ENCODE measurements at regions not wholly inside any gene's neighbourhood (a gene's known extent, or its start where the extent isn't known, plus 50 kb on each side); places are given as distances from the start of the nearest gene placed in this dataset.

- H3K4me3 Mint-ChIP-seq, result no peak overlapping the region
- Histone ChIP-seq H3K9me3 (ENCODE audit: control insufficient read depth, low read depth, low read length) (no peaks in the 10 kb centered on the region), H2AK5ac (ENCODE audit: insufficient read length, low read length) (no peak overlapping the region), H2BK12ac (ENCODE audit: insufficient read length, low read depth, low read length) (no peak overlapping the region), H3T11ph (ENCODE audit: low read length) (no peak overlapping the region), H4K20me1 (ENCODE audit: control insufficient read depth, insufficient read depth, insufficient read length) (no peaks in the 10 kb centered on the region), H2BK5ac (ENCODE audit: insufficient read length, low read length) (no peak overlapping the region), H4K8ac (replicated peaks; ENCODE audit: insufficient read length, low read depth, low read length) (no peak overlapping the region), H2AFZ (ENCODE audit: low read length) (no peak overlapping the region), H3K79me2 (ENCODE audit: insufficient read depth, low read length) (no peaks in the 10 kb centered on the region), H2BK15ac (ENCODE audit: low read depth, low read length) (no peak overlapping the region), H3K27me3 (ENCODE audit: insufficient read depth, low read length) (no peaks in the 10 kb centered on the region), H3K79me1 (ENCODE audit: insufficient read depth, low read depth, low read length, poor library complexity, severe bottlenecking) (no peaks in the 10 kb centered on the region), H3K18ac (ENCODE audit: insufficient read length, low read depth, low read length) (no peak overlapping the region), H3K27ac (ENCODE audit: insufficient read length, low read depth, low read length) (no peak overlapping the region), H3K4me2 (ENCODE audit: insufficient read depth, insufficient read length, low read length) (no peak overlapping the region), H2BK20ac (ENCODE audit: low read depth, low read length, poor library complexity, severe bottlenecking) (no peak overlapping the region), H3K23me2 (ENCODE audit: insufficient read length, low read depth, low read length, poor library complexity, severe bottlenecking) (no peaks in the 10 kb centered on the region), H3K4me1 (ENCODE audit: insufficient read depth, low read length) (no peaks in the 10 kb centered on the region), H2BK120ac (ENCODE audit: low read depth, low read length, poor library complexity, severe bottlenecking) (no peak overlapping the region), H3K14ac (ENCODE audit: insufficient read depth, low read length) (no peak overlapping the region), H3K9ac (ENCODE audit: extremely low read depth, insufficient read length, low read length) (no peak overlapping the region), H3K4ac (ENCODE audit: low read depth, low read length) (no peak overlapping the region), H3K56ac (ENCODE audit: insufficient read length, low read depth, low read length) (no peak overlapping the region), H3K23ac (ENCODE audit: insufficient read length, low read depth, low read length) (no peak overlapping the region), H4K5ac (ENCODE audit: insufficient read length, low read depth, low read length) (no peak overlapping the region), H4K91ac (ENCODE audit: insufficient read length, low read depth, low read length) (no peak overlapping the region)
- H3K36me3 Mint-ChIP-seq (ENCODE audit: insufficient read depth in 1 of 3, low read depth in 3 of 3), result peaks cover 5 to 8% (median 5%) of the 10 kb centered on the region in 3 experiments; a peak in 6 of 7 replicates
- WGBS (ENCODE audit: extremely low coverage, insufficient read length, low lambda C conversion rate), result no CpG with 5 or more reads among the region's 1 CpG
- no peak overlapping the region for H3K27ac Mint-ChIP-seq
- no peak for TF ChIP-seq CTCF (conservative IDR thresholded peaks at IDR 0.05)
- H3K27me3 Mint-ChIP-seq (ENCODE audit: low read depth), result no peaks in the 10 kb centered on the region
- peaks cover 7 to 8% of the 10 kb centered on the region in 2 experiments for H3K9me3 Mint-ChIP-seq
- DNase-seq, result no peak
- H3K4me1 Mint-ChIP-seq, result no peaks in the 10 kb centered on the region
Observed at GRCh38 chr5:85985167-85985566, 632.6 kb upstream of the COX7C start.

All from H9 (cell line).